MG63 (cell line): ENCODE measurements at regions not wholly inside any gene's neighbourhood (a gene's known extent, or its start where the extent isn't known, plus 50 kb on each side); places are given as distances from the start of the nearest gene placed in this dataset.

Source experiments
- DNase-seq: peaks from one replicate; pipeline ENCODE4 v3.0.0-alpha.2; 2020
- H3K27me3 ChIP-seq: fragments of 250-450 bp; sonication (Bioruptor Pico); 2 replicates; pipeline ENCODE4 v1.5.1; 2020; ENCODE audit warnings: mild to moderate bottlenecking, moderate library complexity
- H3K36me3 ChIP-seq: fragments of 250-450 bp; sonication (Bioruptor Pico); 2 replicates; pipeline ENCODE4 v1.5.1; 2020; ENCODE audit warnings: mild to moderate bottlenecking, moderate library complexity
- H3K4me3 ChIP-seq: fragments of 250-450 bp; sonication (Bioruptor Pico); 2 replicates; pipeline ENCODE4 v1.5.1; 2020; ENCODE audit warnings: mild to moderate bottlenecking, moderate library complexity
- H3K9me3 ChIP-seq: fragments of 250-450 bp; sonication (Bioruptor Pico); 2 replicates; pipeline ENCODE4 v1.5.1; 2020; ENCODE audit warnings: mild to moderate bottlenecking, moderate library complexity

- H3K4me3 ChIP-seq: no peak overlapping the region
- no peaks in the 10 kb centered on the region for H3K36me3 ChIP-seq
- DNase-seq: no peak
- H3K27me3 ChIP-seq: no peaks in the 10 kb centered on the region; the same call in 1 of the 2 replicates
- H3K9me3 ChIP-seq: no peaks in the 10 kb centered on the region
These were observed 80.3 kb downstream of the NXPE2 start for GRCh38 chr11:114758627-114759026.

GRCh38 chr11:114762408-114762807 is 84.1 kb downstream of the NXPE2 start:
- Histone ChIP-seq H3K9me3 (no peaks in the 10 kb centered on the region), H3K36me3 (no peaks in the 10 kb centered on the region), H3K27me3 (no peaks in the 10 kb centered on the region; the same call in 1 of the 2 replicates), H3K4me3 (no peak overlapping the region)
- DNase-seq: peak; percentile 49

- no peak for DNase-seq
- H3K9me3 ChIP-seq: no peaks in the 10 kb centered on the region
- H3K4me3 ChIP-seq: no peak overlapping the region
- no peaks in the 10 kb centered on the region; the same call in 1 of the 2 replicates for H3K27me3 ChIP-seq
- no peaks in the 10 kb centered on the region for H3K36me3 ChIP-seq
These were observed 86.2 kb downstream of the NXPE2 start for GRCh38 chr11:114764563-114764962.

- Histone ChIP-seq H3K36me3 (no peaks in the 10 kb centered on the region), H3K9me3 (no peaks in the 10 kb centered on the region), H3K4me3 (no peak overlapping the region), H3K27me3 (no peaks in the 10 kb centered on the region)
- no peak for DNase-seq
These were observed 92.8 kb downstream of the NXPE2 start for GRCh38 chr11:114771172-114771571.

DNA sequence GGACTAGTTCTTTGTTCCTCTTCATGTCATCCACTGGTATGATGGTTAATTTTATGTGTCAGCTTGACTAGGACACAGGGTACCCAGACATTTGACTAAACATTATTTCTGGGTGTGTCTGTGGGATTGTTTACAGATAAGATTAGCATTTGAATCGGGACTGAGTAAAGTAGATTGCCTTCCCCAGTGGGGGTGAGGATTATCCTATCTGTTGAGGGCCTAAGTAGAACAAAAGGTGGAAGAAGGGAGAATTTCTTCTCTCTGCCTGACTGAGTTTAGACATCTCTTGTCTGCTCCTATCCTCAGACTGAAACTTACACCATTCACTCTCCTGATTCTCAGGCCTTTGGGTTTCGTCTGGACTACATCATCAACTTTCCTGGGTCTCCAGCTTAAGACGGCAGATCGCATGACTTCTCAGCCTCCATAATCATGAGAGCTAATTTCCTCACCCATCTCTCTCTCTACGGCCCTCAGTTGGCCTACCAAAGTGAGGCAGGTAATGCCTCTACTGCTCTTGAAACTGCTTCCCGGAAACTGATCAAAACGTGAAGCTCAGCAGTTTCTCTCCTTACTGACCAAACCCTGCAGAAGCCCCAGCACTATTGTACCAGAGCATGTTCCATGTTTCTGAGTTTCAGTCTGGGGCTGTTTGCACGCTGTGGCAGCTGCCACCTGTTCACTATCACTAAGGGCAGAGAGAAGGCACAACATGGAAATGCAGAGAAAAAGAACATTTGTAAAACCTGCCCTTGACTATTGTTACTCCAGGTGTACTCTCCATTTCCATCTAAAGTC is 95.4 kb downstream of the NXPE2 start:
- Histone ChIP-seq H3K27me3 (no peaks in the 10 kb centered on the region), H3K9me3 (no peaks in the 10 kb centered on the region), H3K36me3 (no peaks in the 10 kb centered on the region), H3K4me3 (no peak overlapping the region)
- DNase-seq: no peak

GRCh38 chr11:114774599-114775361 is 96.5 kb downstream of the NXPE2 start:
- no peaks in the 10 kb centered on the region for H3K36me3 ChIP-seq
- no peaks in the 10 kb centered on the region for H3K27me3 ChIP-seq
- no peak overlapping the region for H3K4me3 ChIP-seq
- H3K9me3 ChIP-seq: no peaks in the 10 kb centered on the region
- peak; percentile 31 for DNase-seq

DNA sequence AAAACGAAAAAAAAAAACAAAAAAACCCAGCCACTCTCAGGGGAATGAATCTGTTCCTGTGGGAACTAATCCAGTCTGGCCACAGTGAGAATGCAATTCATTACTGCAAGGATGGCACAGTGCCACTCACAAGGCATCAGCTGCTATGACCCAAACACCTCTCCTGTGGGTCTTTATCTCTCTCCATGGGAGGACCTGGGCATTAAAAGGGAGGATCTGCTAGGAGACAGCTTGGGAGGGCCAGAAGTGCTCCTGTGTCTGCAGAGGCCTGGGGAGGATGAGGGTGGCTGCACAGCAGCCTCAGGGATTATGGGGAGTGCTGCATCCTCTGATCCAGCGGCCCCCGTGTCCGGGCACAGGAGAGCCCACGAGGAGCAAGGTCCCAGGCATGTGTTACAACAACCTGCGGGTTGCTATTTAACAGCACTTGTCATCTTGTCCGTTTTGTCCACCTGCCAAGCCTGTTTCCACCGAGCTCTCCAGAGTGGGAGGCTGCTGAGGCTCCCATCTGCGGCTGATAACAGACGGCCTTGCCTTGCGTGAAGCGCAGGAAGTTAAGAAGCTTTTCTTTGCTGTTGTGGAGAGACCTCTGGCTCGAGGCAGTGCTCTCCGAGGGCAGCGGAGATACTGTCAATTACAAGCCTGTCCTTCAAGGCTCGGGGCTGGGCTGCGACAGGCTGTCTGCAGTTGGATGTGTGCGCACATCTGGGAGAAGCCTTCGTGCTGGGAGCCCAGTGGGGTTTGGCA is 97.7 kb downstream of the NXPE2 start:
- Histone ChIP-seq H3K9me3 (no peaks in the 10 kb centered on the region), H3K36me3 (no peaks in the 10 kb centered on the region), H3K4me3 (no peak overlapping the region), H3K27me3 (no peaks in the 10 kb centered on the region)
- no peak for DNase-seq

- DNase-seq: no peak
- H3K4me3 ChIP-seq: no peak overlapping the region
- no peaks in the 10 kb centered on the region for H3K27me3 ChIP-seq
- H3K9me3 ChIP-seq: no peaks in the 10 kb centered on the region
- no peaks in the 10 kb centered on the region for H3K36me3 ChIP-seq
These were observed 98.6 kb downstream of the NXPE2 start for GRCh38 chr11:114776956-114777355.

DNA sequence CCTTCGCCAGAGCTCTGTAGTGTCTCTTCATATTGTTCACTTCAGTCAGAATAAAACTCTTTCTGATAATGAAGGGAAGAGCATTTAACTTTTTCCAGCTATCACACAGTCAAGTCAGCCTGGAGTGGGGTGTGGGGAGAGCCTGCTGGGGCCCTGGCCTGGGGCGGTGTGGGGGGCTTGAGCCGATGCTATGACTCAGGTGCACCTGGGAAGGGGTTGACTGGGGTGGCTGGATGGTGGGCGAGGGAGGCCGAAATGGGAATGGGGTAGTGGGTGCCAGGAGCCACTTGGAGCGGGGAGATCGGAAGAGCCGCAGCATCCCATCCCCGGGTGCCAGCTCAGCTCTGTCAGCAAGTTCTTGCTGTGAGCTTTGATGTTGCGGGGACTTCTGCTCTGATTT is 100.9 kb downstream of the NXPE2 start:
- Histone ChIP-seq H3K27me3 (no peaks in the 10 kb centered on the region), H3K4me3 (no peak overlapping the region), H3K9me3 (no peaks in the 10 kb centered on the region), H3K36me3 (no peaks in the 10 kb centered on the region)
- DNase-seq: no peak

- H3K27me3 ChIP-seq: no peaks in the 10 kb centered on the region
- no peaks in the 10 kb centered on the region for H3K9me3 ChIP-seq
- H3K36me3 ChIP-seq: no peaks in the 10 kb centered on the region
- H3K4me3 ChIP-seq: no peak overlapping the region
- no peak for DNase-seq
These were observed 104.5 kb downstream of the NXPE2 start for GRCh38 chr11:114782650-114783310.

DNA sequence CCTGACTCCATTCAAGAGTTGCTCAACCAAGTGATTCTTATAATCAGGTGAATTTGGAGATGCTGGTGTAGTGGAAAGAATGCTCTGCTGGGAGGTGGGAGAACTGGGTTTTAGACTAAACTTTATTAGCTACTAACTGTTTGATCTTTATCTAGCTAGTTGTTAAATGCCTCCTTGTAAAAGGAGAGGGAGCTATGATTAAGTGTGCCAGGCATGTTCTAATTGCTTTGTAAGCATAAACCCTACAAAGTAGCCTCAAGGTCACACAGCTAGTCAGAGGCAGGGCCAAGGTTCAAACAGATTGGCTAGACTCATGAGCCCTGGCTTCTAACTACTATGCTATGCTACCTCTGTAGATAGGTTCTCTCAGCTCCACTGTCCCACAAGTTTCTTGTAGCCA is 105.5 kb downstream of the NXPE2 start:
- Histone ChIP-seq H3K27me3 (no peaks in the 10 kb centered on the region), H3K36me3 (no peaks in the 10 kb centered on the region)
- no peak for DNase-seq

GRCh38 chr11:114784216-114784615 is 105.9 kb downstream of the NXPE2 start:
- no peaks in the 10 kb centered on the region for H3K36me3 ChIP-seq
- H3K9me3 ChIP-seq: no peaks in the 10 kb centered on the region
- H3K27me3 ChIP-seq: no peaks in the 10 kb centered on the region
- DNase-seq: no peak
- no peak overlapping the region for H3K4me3 ChIP-seq

More for the DNA sequence above, 105.5 kb downstream of the NXPE2 start:
- Histone ChIP-seq H3K9me3 (no peaks in the 10 kb centered on the region), H3K4me3 (no peak overlapping the region)

GRCh38 chr11:114784891-114785290 is 106.6 kb downstream of the NXPE2 start:
- no peak for DNase-seq
- Histone ChIP-seq H3K36me3 (no peaks in the 10 kb centered on the region), H3K27me3 (no peaks in the 10 kb centered on the region), H3K4me3 (no peak overlapping the region), H3K9me3 (no peaks in the 10 kb centered on the region)

DNA sequence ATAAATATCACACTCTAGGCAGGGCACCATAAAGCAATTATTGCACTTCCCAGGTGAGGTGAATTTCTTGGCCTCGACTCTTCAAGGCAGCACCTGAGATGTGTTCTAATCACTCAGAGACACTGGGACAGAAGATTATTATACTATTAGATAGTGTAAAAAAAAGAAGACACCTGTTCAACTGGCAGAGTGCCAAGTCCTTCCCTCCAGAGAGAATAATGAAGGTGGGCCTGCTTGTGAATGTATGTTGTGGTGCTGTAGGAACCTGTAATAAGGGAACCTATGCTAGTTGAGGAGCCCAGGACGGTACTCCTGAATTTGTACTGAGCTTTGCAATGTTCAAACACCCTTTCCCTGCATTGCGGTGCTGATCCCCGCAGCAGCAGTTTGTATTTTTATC is 107.5 kb downstream of the NXPE2 start:
- H3K27me3 ChIP-seq: no peaks in the 10 kb centered on the region

GRCh38 chr11:114787126-114787525 is 108.8 kb downstream of the NXPE2 start:
- Histone ChIP-seq H3K27me3 (no peaks in the 10 kb centered on the region), H3K36me3 (no peaks in the 10 kb centered on the region), H3K9me3 (no peaks in the 10 kb centered on the region), H3K4me3 (no peak overlapping the region)
- DNase-seq: no peak

More for the DNA sequence above, 107.5 kb downstream of the NXPE2 start:
- Histone ChIP-seq H3K4me3 (no peak overlapping the region), H3K9me3 (no peaks in the 10 kb centered on the region), H3K36me3 (no peaks in the 10 kb centered on the region)
- no peak for DNase-seq

GRCh38 chr11:114790910-114791309 is 112.6 kb downstream of the NXPE2 start:
- no peaks in the 10 kb centered on the region for H3K9me3 ChIP-seq
- no peak overlapping the region for H3K4me3 ChIP-seq
- no peak for DNase-seq
- H3K27me3 ChIP-seq: no peaks in the 10 kb centered on the region
- no peaks in the 10 kb centered on the region for H3K36me3 ChIP-seq
